ENCODE measurements at regions not wholly inside any gene's neighbourhood (a gene's known extent, or its start where the extent isn't known, plus 50 kb on each side); places are given as distances from the start of the nearest gene placed in this dataset.

DNA sequence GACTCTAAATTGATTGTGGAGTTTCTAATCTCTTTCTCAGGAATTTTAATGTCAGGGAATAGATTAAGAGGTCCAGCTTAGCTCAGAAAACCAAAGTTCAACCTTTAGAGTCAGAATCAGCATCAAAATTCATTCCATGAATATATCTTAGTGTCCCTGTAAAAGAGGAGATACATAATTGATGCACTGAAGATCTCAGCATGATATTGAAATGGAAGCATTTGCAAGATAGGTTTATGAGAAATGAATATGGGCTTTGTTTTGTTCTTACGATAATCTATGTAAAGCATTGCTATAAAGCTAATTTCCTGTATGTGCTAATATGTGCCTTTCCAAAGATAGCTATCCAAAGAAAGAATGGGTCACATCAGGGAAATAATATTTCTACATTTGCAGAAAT, 404.5 kb upstream of the HSF2 start:
- intact Hi-C loops (cut with DNase I; ENCODE audit: low total_unique reads), result no loop called here
- Histone ChIP-seq H3K27me3 (no peaks in the 10 kb centered on the region), H3K36me3 (no peaks in the 10 kb centered on the region), H3K4me3 (no peak overlapping the region), H3K4me1 (no peaks in the 10 kb centered on the region), H3K27ac (no peak overlapping the region), H3K9me3 (no peaks in the 10 kb centered on the region)
- DNase-seq, result no peak
- 0 to 92% (median 40%) methylated on average over 1 of the region's 1 CpG for WGBS, 5 donors
- TF ChIP-seq POLR2A (IDR thresholded peaks at IDR 0.05) (no peak), POLR2AphosphoS5 (IDR thresholded peaks at IDR 0.05) (no peak), EP300 (IDR thresholded peaks at IDR 0.05) (no peak)
- TF ChIP-seq, protein P1, sequence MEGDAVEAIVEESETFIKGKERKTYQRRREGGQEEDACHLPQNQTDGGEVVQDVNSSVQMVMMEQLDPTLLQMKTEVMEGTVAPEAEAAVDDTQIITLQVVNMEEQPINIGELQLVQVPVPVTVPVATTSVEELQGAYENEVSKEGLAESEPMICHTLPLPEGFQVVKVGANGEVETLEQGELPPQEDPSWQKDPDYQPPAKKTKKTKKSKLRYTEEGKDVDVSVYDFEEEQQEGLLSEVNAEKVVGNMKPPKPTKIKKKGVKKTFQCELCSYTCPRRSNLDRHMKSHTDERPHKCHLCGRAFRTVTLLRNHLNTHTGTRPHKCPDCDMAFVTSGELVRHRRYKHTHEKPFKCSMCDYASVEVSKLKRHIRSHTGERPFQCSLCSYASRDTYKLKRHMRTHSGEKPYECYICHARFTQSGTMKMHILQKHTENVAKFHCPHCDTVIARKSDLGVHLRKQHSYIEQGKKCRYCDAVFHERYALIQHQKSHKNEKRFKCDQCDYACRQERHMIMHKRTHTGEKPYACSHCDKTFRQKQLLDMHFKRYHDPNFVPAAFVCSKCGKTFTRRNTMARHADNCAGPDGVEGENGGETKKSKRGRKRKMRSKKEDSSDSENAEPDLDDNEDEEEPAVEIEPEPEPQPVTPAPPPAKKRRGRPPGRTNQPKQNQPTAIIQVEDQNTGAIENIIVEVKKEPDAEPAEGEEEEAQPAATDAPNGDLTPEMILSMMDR (IDR thresholded peaks at IDR 0.05), result no peak

DNA sequence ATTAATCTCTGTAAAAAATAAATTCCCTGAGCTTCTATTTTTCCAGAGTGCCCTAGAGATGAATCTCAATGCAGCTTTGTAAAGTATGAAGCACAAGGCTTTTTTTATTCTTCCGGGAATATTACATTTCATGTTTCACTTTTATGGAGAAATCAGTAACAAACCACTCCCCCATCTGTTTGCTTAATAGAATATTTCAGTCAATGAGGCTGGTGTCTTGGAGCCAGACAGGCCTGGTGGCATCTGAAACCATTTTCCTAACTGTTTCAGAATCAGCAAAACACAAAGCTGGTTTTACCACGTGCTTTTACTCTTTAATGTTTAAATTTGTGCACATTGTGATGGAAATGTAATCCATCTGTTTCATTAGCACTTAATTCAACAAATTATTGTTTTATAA, 400.8 kb upstream of the HSF2 start:
- H3K27ac ChIP-seq, result no peak overlapping the region
- H3K36me3 ChIP-seq, result no peaks in the 10 kb centered on the region
- no peaks in the 10 kb centered on the region for H3K4me1 ChIP-seq
- no peaks in the 10 kb centered on the region for H3K27me3 ChIP-seq
- intact Hi-C loops (cut with DNase I; ENCODE audit: low total_unique reads), result no loop called here
- no peak for DNase-seq
- H3K4me3 ChIP-seq, result no peak overlapping the region
- 43 to 87% (median 64%) methylated on average over 2 of the region's 2 CpGs for WGBS, 5 donors
- no peak for TF ChIP-seq EP300 (IDR thresholded peaks at IDR 0.05)
- TF ChIP-seq POLR2A (IDR thresholded peaks at IDR 0.05), result no peak
- TF ChIP-seq, protein P1 (IDR thresholded peaks at IDR 0.05), result no peak
- no peak for TF ChIP-seq POLR2AphosphoS5 (IDR thresholded peaks at IDR 0.05)
- H3K9me3 ChIP-seq, result no peaks in the 10 kb centered on the region

GRCh38 chr6:121999456-122000065, 399.9 kb upstream of the HSF2 start:
- 85 to 92% (median 88%) methylated on average over 6 of the region's 6 CpGs for WGBS, 5 donors
- no peaks in the 10 kb centered on the region for H3K36me3 ChIP-seq
- H3K4me1 ChIP-seq, result no peaks in the 10 kb centered on the region
- TF ChIP-seq EP300 (IDR thresholded peaks at IDR 0.05) (no peak), POLR2A (IDR thresholded peaks at IDR 0.05) (no peak), POLR2AphosphoS5 (IDR thresholded peaks at IDR 0.05) (no peak)
- TF ChIP-seq, protein P1 (IDR thresholded peaks at IDR 0.05), result no peak
- intact Hi-C loops (cut with DNase I; ENCODE audit: low total_unique reads), result no loop called here
- no peak overlapping the region for H3K4me3 ChIP-seq
- H3K27ac ChIP-seq, result no peak overlapping the region
- no peaks in the 10 kb centered on the region for H3K27me3 ChIP-seq
- no peaks in the 10 kb centered on the region for H3K9me3 ChIP-seq
- DNase-seq, result no peak

DNA sequence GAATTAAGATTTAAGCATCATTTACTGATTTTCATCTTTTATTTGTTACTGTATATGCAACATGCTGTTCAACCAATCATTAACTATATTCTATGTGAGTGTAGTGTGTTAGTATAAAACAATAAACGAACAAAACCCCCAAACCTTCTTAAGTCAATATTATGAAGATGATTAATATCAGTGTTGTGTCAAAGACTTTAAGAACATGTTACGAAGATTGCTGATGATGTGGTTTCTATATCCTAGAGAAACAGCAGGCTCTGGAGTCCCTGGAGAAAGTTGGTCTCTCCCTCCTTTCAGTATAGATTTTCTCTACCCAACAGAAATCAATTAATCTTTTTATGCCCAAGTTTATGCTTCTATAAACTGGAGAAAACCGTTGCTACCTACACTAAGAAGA, 393.8 kb upstream of the HSF2 start:
- no peaks in the 10 kb centered on the region for H3K4me1 ChIP-seq
- no peak for TF ChIP-seq EP300 (IDR thresholded peaks at IDR 0.05)
- no peak for TF ChIP-seq POLR2AphosphoS5 (IDR thresholded peaks at IDR 0.05)
- no peak for TF ChIP-seq POLR2A (IDR thresholded peaks at IDR 0.05)
- TF ChIP-seq, protein P1 (IDR thresholded peaks at IDR 0.05), result no peak
- H3K9me3 ChIP-seq, result no peaks in the 10 kb centered on the region
- 34 to 57% (median 49%) methylated on average over 3 of the region's 3 CpGs for WGBS, 5 donors
- H3K27me3 ChIP-seq, result no peaks in the 10 kb centered on the region
- no peaks in the 10 kb centered on the region for H3K36me3 ChIP-seq
- DNase-seq, result no peak
- H3K27ac ChIP-seq, result no peak overlapping the region
- no peak overlapping the region for H3K4me3 ChIP-seq
- intact Hi-C loops (cut with DNase I; ENCODE audit: low total_unique reads), result no loop called here

All from stomach (tissue), 8 donors.